PFSK-1 (cell line): ENCODE measurements at regions not wholly inside any gene's neighbourhood (a gene's known extent, or its start where the extent isn't known, plus 50 kb on each side); places are given as distances from the start of the nearest gene placed in this dataset.

Source experiments
- FOXP2 ChIP-seq: optimal IDR thresholded peaks from 2 replicates; pipeline ENCODE3; 2011; ENCODE audit warnings: borderline replicate concordance, control low read depth, inconsistent platforms; ENCODE audit not compliant: insufficient read depth; ENCODE audit errors: extremely low read length, extremely low read depth
- POLR2AphosphoS5 ChIP-seq: IDR thresholded peaks from 2 replicates; pipeline ENCODE4 v1.6.1; 2012; ENCODE audit warnings: low read depth, mild to moderate bottlenecking, control low read depth, low read length, moderate library complexity
- SIN3A ChIP-seq: IDR thresholded peaks from 2 replicates; pipeline ENCODE4 v1.6.1; 2012; ENCODE audit warnings: mild to moderate bottlenecking, low read length, moderate library complexity, borderline replicate concordance; ENCODE audit not compliant: insufficient read depth
- TAF1 ChIP-seq: IDR thresholded peaks from 2 replicates; pipeline ENCODE4 v1.6.1; 2012; ENCODE audit warnings: low read length, control low read depth, borderline replicate concordance; ENCODE audit not compliant: insufficient read depth
- TF ChIP-seq, protein P1 (sequence below), 2 experiments: IDR thresholded peaks; 2 replicates each; pipeline versions ENCODE4 v1.6.1 to v1.8.0; 2011 to 2012; ENCODE audit warnings: low read depth in 2 of 2, low read length in 2 of 2, control low read depth in 1 of 2, inconsistent platforms in 1 of 2, mild to moderate bottlenecking in 1 of 2, moderate library complexity in 1 of 2; ENCODE audit not compliant: insufficient read depth in 1 of 2

DNA sequence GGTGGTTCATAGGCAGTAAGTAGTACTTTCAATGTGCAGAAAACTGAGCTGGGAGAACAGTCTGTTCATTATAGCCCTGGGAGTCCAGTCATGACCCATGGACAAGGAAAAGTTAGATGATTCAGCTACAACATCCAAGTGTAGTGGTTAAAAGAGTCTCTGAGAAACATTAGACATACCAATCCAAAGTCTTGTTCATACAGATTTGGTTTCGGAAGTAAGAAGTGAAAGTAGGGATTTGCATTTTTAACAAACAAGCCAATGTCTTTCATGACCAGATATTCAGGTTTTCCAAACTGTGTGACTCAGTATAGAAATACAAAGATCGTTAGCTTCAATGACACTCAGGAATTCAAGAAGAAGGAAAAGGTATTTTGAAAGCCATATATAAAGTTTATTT lies 345.3 kb downstream of the SLITRK1 start:
- no peak for TF ChIP-seq SIN3A
- TF ChIP-seq TAF1 = no peak
- TF ChIP-seq, protein P1, sequence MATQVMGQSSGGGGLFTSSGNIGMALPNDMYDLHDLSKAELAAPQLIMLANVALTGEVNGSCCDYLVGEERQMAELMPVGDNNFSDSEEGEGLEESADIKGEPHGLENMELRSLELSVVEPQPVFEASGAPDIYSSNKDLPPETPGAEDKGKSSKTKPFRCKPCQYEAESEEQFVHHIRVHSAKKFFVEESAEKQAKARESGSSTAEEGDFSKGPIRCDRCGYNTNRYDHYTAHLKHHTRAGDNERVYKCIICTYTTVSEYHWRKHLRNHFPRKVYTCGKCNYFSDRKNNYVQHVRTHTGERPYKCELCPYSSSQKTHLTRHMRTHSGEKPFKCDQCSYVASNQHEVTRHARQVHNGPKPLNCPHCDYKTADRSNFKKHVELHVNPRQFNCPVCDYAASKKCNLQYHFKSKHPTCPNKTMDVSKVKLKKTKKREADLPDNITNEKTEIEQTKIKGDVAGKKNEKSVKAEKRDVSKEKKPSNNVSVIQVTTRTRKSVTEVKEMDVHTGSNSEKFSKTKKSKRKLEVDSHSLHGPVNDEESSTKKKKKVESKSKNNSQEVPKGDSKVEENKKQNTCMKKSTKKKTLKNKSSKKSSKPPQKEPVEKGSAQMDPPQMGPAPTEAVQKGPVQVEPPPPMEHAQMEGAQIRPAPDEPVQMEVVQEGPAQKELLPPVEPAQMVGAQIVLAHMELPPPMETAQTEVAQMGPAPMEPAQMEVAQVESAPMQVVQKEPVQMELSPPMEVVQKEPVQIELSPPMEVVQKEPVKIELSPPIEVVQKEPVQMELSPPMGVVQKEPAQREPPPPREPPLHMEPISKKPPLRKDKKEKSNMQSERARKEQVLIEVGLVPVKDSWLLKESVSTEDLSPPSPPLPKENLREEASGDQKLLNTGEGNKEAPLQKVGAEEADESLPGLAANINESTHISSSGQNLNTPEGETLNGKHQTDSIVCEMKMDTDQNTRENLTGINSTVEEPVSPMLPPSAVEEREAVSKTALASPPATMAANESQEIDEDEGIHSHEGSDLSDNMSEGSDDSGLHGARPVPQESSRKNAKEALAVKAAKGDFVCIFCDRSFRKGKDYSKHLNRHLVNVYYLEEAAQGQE (IDR thresholded peaks at IDR 0.05; ENCODE audit: insufficient read depth in 1 of 2, low read depth in 2 of 2, low read length in 2 of 2) = no peak
- no peak for TF ChIP-seq FOXP2
- TF ChIP-seq POLR2AphosphoS5 = no peak

DNA sequence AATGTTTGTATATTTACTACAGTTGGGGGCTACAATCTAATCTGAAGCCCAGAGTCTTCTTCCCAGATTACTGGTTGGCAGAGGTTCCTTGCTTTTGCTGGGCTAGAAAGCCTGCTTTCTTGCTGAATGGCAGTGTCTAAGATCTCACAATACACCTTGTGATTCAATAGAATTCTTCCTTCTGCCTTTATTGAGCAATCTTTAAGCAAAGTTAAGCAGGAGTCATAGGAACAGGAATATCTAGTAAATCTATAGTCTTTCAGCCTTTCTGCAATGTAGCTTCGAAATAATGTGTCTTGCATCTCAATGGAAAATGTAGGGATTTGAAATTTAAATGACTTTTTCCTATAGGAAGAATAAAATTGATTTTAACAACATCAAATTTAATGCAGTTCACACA lies 346.1 kb downstream of the SLITRK1 start:
- TF ChIP-seq, protein P1 (IDR thresholded peaks at IDR 0.05; ENCODE audit: insufficient read depth in 1 of 2, low read depth in 2 of 2, low read length in 2 of 2) = no peak
- no peak for TF ChIP-seq POLR2AphosphoS5
- TF ChIP-seq TAF1 = no peak
- no peak for TF ChIP-seq SIN3A
- TF ChIP-seq FOXP2 = no peak

DNA sequence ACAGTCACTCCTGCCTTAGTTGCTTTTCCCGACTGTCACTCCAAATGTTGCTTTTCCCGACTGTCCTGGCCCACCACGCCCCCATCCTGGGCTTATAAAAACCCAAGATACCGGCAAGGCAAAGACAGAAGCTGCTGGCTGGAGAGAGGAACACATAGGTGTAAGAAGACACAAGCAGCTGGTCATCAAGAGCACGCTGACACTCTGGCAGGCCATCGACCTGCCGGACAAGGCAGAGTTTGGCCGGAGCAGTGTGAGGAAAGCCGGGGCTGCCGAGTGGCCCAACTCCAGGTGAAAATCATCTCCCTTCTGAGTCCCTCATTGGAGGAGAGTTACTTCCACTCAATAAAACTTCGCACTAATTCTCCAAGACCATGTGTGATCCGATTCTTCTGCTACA lies 349.5 kb downstream of the SLITRK1 start:
- TF ChIP-seq, protein P1 (IDR thresholded peaks at IDR 0.05; ENCODE audit: insufficient read depth in 1 of 2, low read depth in 2 of 2, low read length in 2 of 2) = no peak
- TF ChIP-seq POLR2AphosphoS5 = no peak

DNA sequence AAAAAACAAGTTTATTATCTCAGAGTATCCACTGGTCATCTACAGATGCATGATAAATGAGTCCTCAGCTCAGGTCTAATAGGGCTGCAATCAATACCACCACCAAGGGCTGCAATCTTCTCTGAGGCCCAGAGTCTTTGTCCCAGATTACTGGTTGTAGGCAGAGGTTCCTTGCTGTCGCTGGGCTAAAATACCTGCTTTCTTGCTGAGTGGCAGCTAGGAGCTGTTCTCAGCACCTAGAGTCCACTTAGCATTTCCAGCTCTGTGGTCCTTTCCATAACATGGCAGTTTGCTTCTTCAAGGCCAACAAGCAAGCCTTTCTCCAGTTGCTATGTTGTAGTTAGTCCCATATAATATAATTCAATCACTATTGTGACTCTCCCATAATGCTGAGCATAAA lies 351.3 kb downstream of the SLITRK1 start:
- TF ChIP-seq, protein P1 (IDR thresholded peaks at IDR 0.05; ENCODE audit: insufficient read depth in 1 of 2, low read depth in 2 of 2, low read length in 2 of 2) = no peak
- TF ChIP-seq TAF1 (no peak), POLR2AphosphoS5 (no peak), SIN3A (no peak), FOXP2 (no peak)

DNA sequence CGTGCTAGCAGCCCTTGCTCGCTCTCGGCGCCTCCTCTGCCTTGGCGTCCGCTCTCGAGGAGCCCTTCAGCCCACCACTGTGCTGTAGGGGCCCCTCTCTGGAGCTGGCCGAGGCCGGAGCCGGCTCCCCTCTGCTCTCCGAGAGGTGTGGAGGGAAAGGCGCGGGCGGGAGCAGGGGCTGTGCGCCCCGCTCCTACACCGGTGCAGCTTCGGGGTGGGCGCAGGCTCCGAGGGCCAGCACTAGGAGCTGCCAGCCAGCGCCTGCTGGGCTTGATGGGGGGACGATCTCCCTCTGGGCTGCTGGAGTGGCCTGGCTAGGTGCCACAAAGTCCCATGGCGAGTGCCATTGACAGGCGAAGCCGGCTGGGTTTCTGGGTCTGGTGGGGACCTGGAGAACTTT lies 365.5 kb downstream of the SLITRK1 start:
- TF ChIP-seq SIN3A (no peak), TAF1 (no peak), FOXP2 (no peak), POLR2AphosphoS5 (no peak)
- TF ChIP-seq, protein P1 (IDR thresholded peaks at IDR 0.05; ENCODE audit: insufficient read depth in 1 of 2, low read depth in 2 of 2, low read length in 2 of 2) = no peak
